MG63 (cell line): ENCODE measurements at regions not wholly inside any gene's neighbourhood (a gene's known extent, or its start where the extent isn't known, plus 50 kb on each side); places are given as distances from the start of the nearest gene placed in this dataset.

Source experiments
- DNase-seq: peaks from one replicate; pipeline ENCODE4 v3.0.0-alpha.2; 2020
- H3K27me3 ChIP-seq: fragments of 250-450 bp; sonication (Bioruptor Pico); 2 replicates; pipeline ENCODE4 v1.5.1; 2020; ENCODE audit warnings: mild to moderate bottlenecking, moderate library complexity
- H3K36me3 ChIP-seq: fragments of 250-450 bp; sonication (Bioruptor Pico); 2 replicates; pipeline ENCODE4 v1.5.1; 2020; ENCODE audit warnings: mild to moderate bottlenecking, moderate library complexity
- H3K4me3 ChIP-seq: fragments of 250-450 bp; sonication (Bioruptor Pico); 2 replicates; pipeline ENCODE4 v1.5.1; 2020; ENCODE audit warnings: mild to moderate bottlenecking, moderate library complexity
- H3K9me3 ChIP-seq: fragments of 250-450 bp; sonication (Bioruptor Pico); 2 replicates; pipeline ENCODE4 v1.5.1; 2020; ENCODE audit warnings: mild to moderate bottlenecking, moderate library complexity

- no peaks in the 10 kb centered on the region for H3K27me3 ChIP-seq
- no peaks in the 10 kb centered on the region for H3K36me3 ChIP-seq
- H3K4me3 ChIP-seq = no peak overlapping the region
- H3K9me3 ChIP-seq = no peaks in the 10 kb centered on the region
- no peak for DNase-seq
Observed at GRCh38 chr6:168217880-168218537, 101.6 kb downstream of the DACT2 start.

- no peaks in the 10 kb centered on the region for H3K36me3 ChIP-seq
- DNase-seq = no peak
- no peak overlapping the region for H3K4me3 ChIP-seq
- no peaks in the 10 kb centered on the region for H3K27me3 ChIP-seq
- no peaks in the 10 kb centered on the region for H3K9me3 ChIP-seq
Observed at GRCh38 chr6:168217216-168217879, 102.2 kb downstream of the DACT2 start.

- no peaks in the 10 kb centered on the region for H3K9me3 ChIP-seq
- no peak for DNase-seq
- no peak overlapping the region for H3K4me3 ChIP-seq
- H3K27me3 ChIP-seq = no peaks in the 10 kb centered on the region
- H3K36me3 ChIP-seq = no peaks in the 10 kb centered on the region
Observed at GRCh38 chr6:168216751-168217191, 102.8 kb downstream of the DACT2 start.

- no peaks in the 10 kb centered on the region for H3K27me3 ChIP-seq
- H3K36me3 ChIP-seq = no peaks in the 10 kb centered on the region
- DNase-seq = no peak
- H3K9me3 ChIP-seq = no peaks in the 10 kb centered on the region
- no peak overlapping the region for H3K4me3 ChIP-seq
Observed at GRCh38 chr6:168216117-168216516, 103.5 kb downstream of the DACT2 start.

- H3K36me3 ChIP-seq = no peaks in the 10 kb centered on the region
- H3K27me3 ChIP-seq = no peaks in the 10 kb centered on the region
- no peaks in the 10 kb centered on the region for H3K9me3 ChIP-seq
- H3K4me3 ChIP-seq = no peak overlapping the region
- no peak for DNase-seq
Observed at GRCh38 chr6:168215121-168215808, 104.3 kb downstream of the DACT2 start.

GRCh38 chr6:168214586-168215104 lies 104.9 kb downstream of the DACT2 start:
- Histone ChIP-seq H3K4me3 (no peak overlapping the region), H3K27me3 (no peaks in the 10 kb centered on the region), H3K36me3 (no peaks in the 10 kb centered on the region), H3K9me3 (no peaks in the 10 kb centered on the region)
- DNase-seq = no peak

- H3K4me3 ChIP-seq = no peak overlapping the region
- DNase-seq = no peak
- H3K9me3 ChIP-seq = no peaks in the 10 kb centered on the region
- no peaks in the 10 kb centered on the region for H3K36me3 ChIP-seq
- no peaks in the 10 kb centered on the region for H3K27me3 ChIP-seq
Observed at GRCh38 chr6:168213121-168213524, 106.5 kb downstream of the DACT2 start.

GRCh38 chr6:168212362-168212761 lies 107.2 kb downstream of the DACT2 start:
- Histone ChIP-seq H3K9me3 (no peaks in the 10 kb centered on the region), H3K36me3 (no peaks in the 10 kb centered on the region), H3K27me3 (no peaks in the 10 kb centered on the region), H3K4me3 (no peak overlapping the region)
- DNase-seq = no peak

- H3K36me3 ChIP-seq = no peaks in the 10 kb centered on the region
- H3K4me3 ChIP-seq = no peak overlapping the region
- DNase-seq = no peak
- H3K9me3 ChIP-seq = no peaks in the 10 kb centered on the region
- H3K27me3 ChIP-seq = no peaks in the 10 kb centered on the region
Observed at GRCh38 chr6:168211681-168212080, 107.9 kb downstream of the DACT2 start.

GRCh38 chr6:168210239-168211105 lies 109.1 kb downstream of the DACT2 start:
- no peak overlapping the region for H3K4me3 ChIP-seq
- no peak for DNase-seq

GRCh38 chr6:168209420-168209819 lies 110.2 kb downstream of the DACT2 start:
- DNase-seq = no peak
- Histone ChIP-seq H3K9me3 (0 out of 2 replicates have a peak, but pooled peaks cover 2% of the 10 kb centered on the region), H3K36me3 (no peaks in the 10 kb centered on the region), H3K27me3 (no peaks in the 10 kb centered on the region), H3K4me3 (no peak overlapping the region)

More at GRCh38 chr6:168210239-168211105, 109.1 kb downstream of the DACT2 start:
- H3K27me3 ChIP-seq = no peaks in the 10 kb centered on the region
- no peaks in the 10 kb centered on the region for H3K9me3 ChIP-seq
- no peaks in the 10 kb centered on the region for H3K36me3 ChIP-seq

GRCh38 chr6:168208854-168209253 lies 110.7 kb downstream of the DACT2 start:
- Histone ChIP-seq H3K36me3 (no peaks in the 10 kb centered on the region), H3K9me3 (0 out of 2 replicates have a peak, but pooled peaks cover 2% of the 10 kb centered on the region), H3K27me3 (no peaks in the 10 kb centered on the region), H3K4me3 (no peak overlapping the region)
- no peak for DNase-seq

GRCh38 chr6:168208402-168208801 lies 111.2 kb downstream of the DACT2 start:
- Histone ChIP-seq H3K36me3 (no peaks in the 10 kb centered on the region), H3K27me3 (no peaks in the 10 kb centered on the region), H3K9me3 (0 out of 2 replicates have a peak, but pooled peaks cover 2% of the 10 kb centered on the region)

GRCh38 chr6:168207421-168208175 lies 112.0 kb downstream of the DACT2 start:
- Histone ChIP-seq H3K36me3 (no peaks in the 10 kb centered on the region), H3K9me3 (0 out of 2 replicates have a peak, but pooled peaks cover 2% of the 10 kb centered on the region), H3K4me3 (no peak overlapping the region), H3K27me3 (no peaks in the 10 kb centered on the region)
- DNase-seq = no peak

More at GRCh38 chr6:168208402-168208801, 111.2 kb downstream of the DACT2 start:
- no peak for DNase-seq
- no peak overlapping the region for H3K4me3 ChIP-seq

GRCh38 chr6:168206661-168207274 lies 112.8 kb downstream of the DACT2 start:
- Histone ChIP-seq H3K4me3 (no peak overlapping the region), H3K9me3 (0 out of 2 replicates have a peak, but pooled peaks cover 2% of the 10 kb centered on the region), H3K27me3 (no peaks in the 10 kb centered on the region), H3K36me3 (no peaks in the 10 kb centered on the region)
- DNase-seq = peak; percentile 85
